GM21723 (cell line): ENCODE measurements at regions not wholly inside any gene's neighbourhood (a gene's known extent, or its start where the extent isn't known, plus 50 kb on each side); places are given as distances from the start of the nearest gene placed in this dataset.
"Not testable (repeated sequence)": the region's sequence is repeated elsewhere in the genome, so short reads cannot be mapped to it uniquely, and the experiment has no call there.

ENCODE experiments used
- ATAC-seq: cut with Tn5 transposase; IDR thresholded peaks from one replicate; pipeline ENCODE4 v1.9.1; 2021; ENCODE audit warnings: mild to moderate bottlenecking, moderate library complexity; ENCODE audit not compliant: unreplicated experiment

DNA sequence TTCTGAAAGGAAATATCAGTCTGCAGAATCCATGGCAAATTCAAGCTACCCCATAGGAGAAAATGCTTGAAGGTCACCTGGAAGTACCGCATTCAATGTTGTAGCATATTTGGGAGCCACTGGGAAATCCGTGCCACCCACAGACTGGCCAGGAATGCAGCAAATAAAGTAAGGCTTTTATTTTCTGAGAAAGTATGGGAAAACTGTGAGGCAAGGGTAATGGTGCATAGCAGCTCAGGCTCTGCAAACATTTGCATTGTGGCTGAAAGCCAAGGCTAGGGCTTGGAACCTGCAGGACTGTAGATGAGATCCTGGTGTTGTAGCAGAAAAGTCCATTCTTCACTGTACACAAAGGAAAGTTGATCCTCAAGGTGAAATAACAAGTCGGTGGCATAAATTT is 450.9 kb upstream of the NR3C2 start:
- no peak for ATAC-seq

DNA sequence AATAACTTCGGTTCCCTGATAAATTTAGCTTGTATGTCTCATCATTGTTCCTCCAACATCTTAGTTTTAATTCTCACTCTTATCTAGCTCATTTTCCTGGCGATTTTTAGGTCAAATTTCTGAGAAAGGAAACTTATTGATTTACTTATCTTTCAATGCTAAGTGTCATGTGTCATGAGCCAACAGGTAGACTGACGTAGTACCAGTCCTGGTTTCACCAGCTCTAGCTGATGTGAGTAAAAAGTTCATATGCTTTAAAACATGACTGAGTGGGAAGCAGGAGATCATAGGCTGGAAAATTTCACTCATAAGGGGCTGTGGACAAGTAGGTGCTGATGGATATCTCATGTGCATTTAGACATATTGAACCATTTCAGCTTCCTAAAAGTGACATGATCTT is 441.7 kb upstream of the NR3C2 start:
- no peak for ATAC-seq

- no peak for ATAC-seq
Measured at GRCh38 chr4:148883435-148883834, 441.2 kb upstream of the NR3C2 start.

GRCh38 chr4:148881860-148882643 is 439.8 kb upstream of the NR3C2 start:
- no peak for ATAC-seq

GRCh38 chr4:148874331-148874730 is 432.1 kb upstream of the NR3C2 start:
- no peak for ATAC-seq

- no peak for ATAC-seq
Measured at GRCh38 chr4:148868191-148868590, 426.0 kb upstream of the NR3C2 start.

DNA sequence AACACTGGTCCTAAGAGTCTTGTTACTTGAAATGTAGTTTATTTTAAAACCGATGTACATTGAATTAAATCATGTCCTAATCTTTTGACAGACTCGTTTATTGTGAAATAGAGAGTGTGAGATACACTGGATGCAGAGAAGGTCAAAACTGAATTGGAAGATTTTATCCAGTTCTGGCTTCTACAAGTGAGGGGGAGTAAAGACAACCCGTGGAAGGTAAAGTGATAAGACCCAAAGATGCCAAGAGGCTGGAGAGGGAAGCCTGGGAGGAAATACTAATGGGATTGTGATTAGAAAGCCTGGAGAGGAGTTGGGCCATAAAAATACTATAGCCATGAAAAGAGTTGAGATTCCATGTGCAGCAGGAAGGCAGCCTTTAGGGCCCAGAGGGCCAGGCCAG is 424.5 kb upstream of the NR3C2 start:
- no peak for ATAC-seq

- ATAC-seq = no peak
Measured at GRCh38 chr4:148857973-148858534, 415.8 kb upstream of the NR3C2 start.

- ATAC-seq = no peak
Measured at GRCh38 chr4:148857239-148857972, 415.2 kb upstream of the NR3C2 start.

GRCh38 chr4:148854203-148854602 is 412.0 kb upstream of the NR3C2 start:
- ATAC-seq = no peak

DNA sequence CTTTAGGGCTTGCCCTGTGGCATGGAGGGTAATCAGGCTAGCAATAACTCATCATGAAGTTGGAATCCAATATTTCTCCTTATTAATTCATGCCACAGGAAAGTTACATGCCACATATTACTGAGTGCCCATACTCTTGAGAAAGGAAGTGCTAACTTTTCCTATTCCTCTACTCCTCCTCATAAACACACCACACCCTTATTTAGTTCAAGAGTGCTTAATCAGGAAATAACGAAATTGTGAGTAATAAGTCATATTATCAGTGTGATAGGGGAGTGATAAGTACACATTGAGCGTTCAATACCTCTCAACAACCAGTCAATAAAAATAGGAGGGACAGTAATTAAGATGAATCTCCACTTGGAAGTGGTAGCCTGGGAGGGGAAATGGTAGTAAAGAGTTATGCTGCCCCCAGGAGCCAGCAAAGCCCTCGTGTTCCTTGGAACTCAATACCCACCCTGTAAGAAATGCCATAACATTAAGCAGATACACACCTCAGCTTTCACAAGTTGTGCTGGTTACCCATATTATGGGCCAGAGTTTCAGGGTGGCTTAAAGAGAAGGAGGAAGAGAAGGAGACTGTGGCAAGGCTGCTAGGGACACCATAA is 410.0 kb upstream of the NR3C2 start:
- no peak for ATAC-seq

GRCh38 chr4:148850257-148850995 is 408.2 kb upstream of the NR3C2 start:
- no peak for ATAC-seq

DNA sequence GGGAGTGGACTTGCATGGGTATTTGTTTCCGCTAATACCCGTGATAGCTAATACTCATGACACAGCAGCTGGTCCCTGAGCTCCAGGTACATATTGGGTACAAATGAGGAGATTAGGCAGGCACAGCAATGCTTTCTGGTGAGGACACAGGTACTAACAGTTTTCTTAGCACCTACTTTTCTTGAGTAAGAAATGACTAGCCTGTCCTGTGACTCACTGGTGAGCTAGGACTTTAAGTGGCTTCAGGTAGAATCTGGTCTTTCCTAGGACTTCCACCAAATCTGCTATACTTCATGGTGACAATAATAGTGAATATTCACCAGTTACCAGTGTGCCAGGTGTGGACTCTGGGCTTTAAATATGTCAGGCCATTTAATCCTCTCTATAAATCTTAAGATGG is 407.4 kb upstream of the NR3C2 start:
- ATAC-seq = no peak

DNA sequence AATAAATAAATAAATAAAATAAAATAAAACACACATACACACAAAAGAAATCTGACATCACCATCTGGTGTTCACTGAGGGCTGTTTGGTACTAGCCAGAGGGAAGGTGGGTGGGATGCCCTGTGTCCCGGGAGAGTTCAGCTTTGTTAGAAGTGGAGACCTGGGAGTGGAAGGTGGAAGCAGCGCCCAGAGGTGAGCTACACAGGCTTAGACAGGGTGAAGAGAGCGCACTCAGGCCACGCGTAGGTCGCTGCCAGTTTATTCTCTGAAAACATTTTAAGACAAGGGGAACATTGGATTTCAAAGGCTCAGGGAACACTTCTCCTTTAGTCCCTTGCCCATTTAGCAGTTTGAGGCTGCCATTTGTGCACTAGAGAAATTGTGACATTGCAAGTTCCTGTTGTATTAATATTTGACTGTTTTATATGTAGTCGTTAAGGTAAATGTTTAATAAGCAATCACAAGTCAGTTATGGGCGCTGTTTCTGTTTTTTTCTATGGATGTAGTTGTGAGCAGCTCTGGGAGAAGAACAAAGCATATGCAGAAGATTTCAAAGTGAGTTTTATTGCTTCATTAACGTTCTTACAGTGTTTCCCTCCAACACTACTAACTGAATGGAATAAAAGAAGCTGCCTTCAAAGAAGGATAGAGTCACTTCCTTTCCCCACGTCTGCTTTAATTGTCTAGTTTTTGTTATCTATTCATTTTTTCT is 405.5 kb upstream of the NR3C2 start:
- ATAC-seq = no peak

DNA sequence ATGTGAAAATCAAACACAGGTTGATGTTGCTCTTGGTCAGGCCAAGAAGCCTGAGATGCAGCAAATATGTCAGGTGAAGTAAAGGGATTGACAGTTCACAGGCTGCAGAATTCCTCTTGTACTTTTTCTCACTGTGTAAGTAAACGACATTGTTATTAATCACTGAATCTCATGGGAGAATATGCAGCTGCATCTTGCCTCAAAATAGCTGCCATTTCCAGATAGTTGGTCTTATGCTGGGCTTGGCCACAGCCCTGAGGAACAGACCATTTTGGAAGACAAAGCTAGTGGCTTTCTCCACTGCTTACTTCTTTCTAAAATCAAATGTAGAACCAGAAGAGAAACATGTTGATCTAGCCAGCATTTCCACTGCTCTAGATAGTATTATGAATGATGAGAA is 403.4 kb upstream of the NR3C2 start:
- no peak for ATAC-seq

GRCh38 chr4:148843625-148844024 is 401.4 kb upstream of the NR3C2 start:
- ATAC-seq = no peak

GRCh38 chr4:148842843-148843242 is 400.6 kb upstream of the NR3C2 start:
- ATAC-seq = no peak

DNA sequence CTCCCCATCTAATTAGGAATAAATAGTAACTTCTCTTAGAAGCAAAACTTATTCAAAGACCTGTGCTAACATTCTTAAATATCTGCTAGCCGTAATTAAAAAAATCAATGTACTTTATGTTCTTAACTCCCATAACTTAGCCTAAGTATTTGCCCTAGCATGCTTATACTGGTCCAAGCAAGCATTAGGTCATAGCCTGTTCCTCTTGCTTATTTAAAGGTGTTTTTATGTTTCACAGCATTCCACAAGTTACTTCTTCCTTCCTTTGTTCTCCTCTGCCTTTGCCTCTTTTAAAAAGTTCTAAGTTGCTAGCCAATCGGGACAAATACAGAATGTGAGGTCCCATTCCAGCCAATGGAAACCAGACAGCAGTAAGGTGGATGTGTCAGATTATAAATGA is 395.4 kb upstream of the NR3C2 start:
- not testable (repeated sequence) for ATAC-seq

DNA sequence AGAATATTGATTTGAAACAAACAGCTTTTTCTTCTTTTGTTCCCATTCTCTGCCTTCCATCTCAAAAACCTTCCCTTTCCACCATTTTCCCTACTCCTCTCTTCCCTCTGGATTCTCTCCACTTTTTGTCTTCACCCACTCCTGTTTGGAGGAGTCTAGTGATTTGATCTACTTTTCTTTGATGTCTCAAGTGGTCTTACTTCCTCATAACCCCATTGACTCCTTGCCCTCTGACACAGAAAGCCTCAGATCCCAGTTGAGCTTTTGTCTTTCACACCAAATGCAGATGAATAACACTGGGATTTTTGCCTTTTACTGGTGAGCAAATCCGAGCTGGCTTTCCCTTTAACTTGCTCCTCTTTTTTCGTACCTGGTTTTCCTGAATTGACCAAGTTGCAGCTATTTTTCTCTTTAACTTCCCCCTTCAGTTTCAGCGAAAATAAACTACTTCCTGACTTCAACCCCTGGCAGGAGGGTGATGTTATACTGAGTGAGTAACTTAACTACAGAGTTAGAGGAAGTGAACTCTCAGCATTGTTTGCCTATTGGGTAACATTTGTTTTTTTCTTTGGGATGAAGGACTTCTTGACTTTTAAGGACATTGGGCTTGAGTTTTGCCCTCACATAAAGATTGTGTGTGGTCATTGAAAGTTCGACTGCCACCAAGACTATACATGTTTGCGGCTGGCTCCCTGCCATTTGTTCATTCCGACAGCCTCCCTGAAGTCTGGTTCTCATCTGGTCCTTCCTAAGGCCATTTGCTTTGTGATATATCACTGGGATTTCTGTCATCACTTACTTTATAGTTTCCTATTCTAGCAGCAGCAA is 392.8 kb upstream of the NR3C2 start:
- no peak for ATAC-seq

- ATAC-seq = no peak
Measured at GRCh38 chr4:148831945-148832344, 389.7 kb upstream of the NR3C2 start.
